Hepatocyte (in vitro differentiated cells): ENCODE measurements at regions not wholly inside any gene's neighbourhood (a gene's known extent, or its start where the extent isn't known, plus 50 kb on each side); places are given as distances from the start of the nearest gene placed in this dataset.

Source experiments
- DNase-seq: peaks from one replicate; pipeline ENCODE4 v3.0.0-alpha.2; 2016; ENCODE audit warnings: low spot score
- H2AFZ ChIP-seq: fragments of 200-600 bp; sonication (generic); 2 replicates; pipeline ENCODE4 v1.6.0; 2016; ENCODE audit warnings: antibody characterized with exemption, mild to moderate bottlenecking
- H3K27ac ChIP-seq: fragments of 200-600 bp; sonication (generic); 2 replicates; pipeline ENCODE4 v1.5.1; 2016; ENCODE audit warnings: mild to moderate bottlenecking
- H3K27me3 ChIP-seq: fragments of 200-600 bp; sonication (generic); 2 replicates; pipeline ENCODE4 v1.6.1; 2016
- H3K36me3 ChIP-seq: fragments of 200-600 bp; sonication (generic); replicated peaks from 2 replicates; pipeline ENCODE4 v1.5.1; 2016; ENCODE audit warnings: low read depth; ENCODE audit not compliant: insufficient read depth
- H3K4me1 ChIP-seq: fragments of 200-600 bp; sonication (generic); 2 replicates; pipeline ENCODE4 v1.5.1; 2016; ENCODE audit warnings: mild to moderate bottlenecking, moderate library complexity; ENCODE audit not compliant: insufficient read depth
- H3K4me2 ChIP-seq: fragments of 200-600 bp; sonication (generic); 2 replicates; pipeline ENCODE4 v1.6.0; 2016
- H3K4me3 ChIP-seq: fragments of 200-600 bp; sonication (generic); 2 replicates; pipeline ENCODE4 v1.5.1; 2016; ENCODE audit warnings: mild to moderate bottlenecking
- H3K79me2 ChIP-seq: fragments of 200-600 bp; sonication (generic); 2 replicates; pipeline ENCODE4 v1.6.0; 2017; ENCODE audit warnings: mild to moderate bottlenecking
- H3K9me2 ChIP-seq: fragments of 200-600 bp; sonication (generic); replicated peaks from 2 replicates; pipeline ENCODE4 v1.6.0; 2017; ENCODE audit warnings: mild to moderate bottlenecking; ENCODE audit not compliant: insufficient read depth
- H3K9me3 ChIP-seq: fragments of 200-600 bp; sonication (generic); 2 replicates; pipeline ENCODE4 v1.5.1; 2016; ENCODE audit warnings: low read depth, mild to moderate bottlenecking
- H4K20me1 ChIP-seq: fragments of 200-600 bp; sonication (generic); 2 replicates; pipeline ENCODE4 v1.6.0; 2016; ENCODE audit warnings: mild to moderate bottlenecking; ENCODE audit not compliant: insufficient read depth, poor library complexity, severe bottlenecking
- EZH2 ChIP-seq: fragments of 200-600 bp; sonication (generic); IDR thresholded peaks from 2 replicates; pipeline ENCODE4 v1.6.1; 2016; ENCODE audit warnings: antibody characterized with exemption, mild to moderate bottlenecking, borderline replicate concordance
- EZH2phosphoT487 ChIP-seq: fragments of 200-600 bp; sonication (generic); IDR thresholded peaks from one replicate; pipeline ENCODE4 v1.6.1; 2018; ENCODE audit warnings: antibody characterized with exemption, mild to moderate bottlenecking, low read depth, moderate library complexity; ENCODE audit not compliant: unreplicated experiment, severe bottlenecking
- WGBS: methylation state at CpG from one replicate; pipeline ENCODE4 v1.1.6; 2016; ENCODE audit warnings: low lambda C conversion rate; ENCODE audit errors: missing lambda C conversion rate; 5-methylcytosine and 5-hydroxymethylcytosine counted together
- TF ChIP-seq, protein P1 (sequence below): fragments of 200-600 bp; sonication (generic); IDR thresholded peaks from 2 replicates; pipeline ENCODE4 v1.5.1; 2016; ENCODE audit warnings: antibody characterized with exemption, mild to moderate bottlenecking; ENCODE audit not compliant: poor library complexity

DNA sequence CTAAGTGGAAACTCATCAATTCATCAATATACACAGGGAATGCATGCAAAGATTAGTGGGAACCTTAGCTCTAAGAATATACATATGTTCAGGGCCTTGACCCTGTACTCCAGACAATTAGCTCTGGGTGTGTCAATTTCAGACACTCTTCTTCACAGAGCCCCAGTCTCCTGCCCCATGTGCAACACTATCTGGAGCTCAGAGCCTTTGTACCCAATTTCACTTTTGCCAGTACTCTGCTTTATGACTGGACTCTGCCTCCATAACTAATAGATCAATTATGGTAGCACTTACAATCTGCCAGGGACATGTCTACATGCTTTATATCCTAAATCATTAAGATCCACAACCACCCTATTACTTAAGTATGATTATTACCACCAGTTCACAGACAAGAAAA is 152.5 kb upstream of the PLEKHG7 start:
- no peaks in the 10 kb centered on the region for H3K9me3 ChIP-seq
- no peaks in the 10 kb centered on the region for H3K27me3 ChIP-seq
- H3K36me3 ChIP-seq: no peaks in the 10 kb centered on the region
- H3K27ac ChIP-seq: peak overlapping the region; percentile 76
- TF ChIP-seq, protein P1, sequence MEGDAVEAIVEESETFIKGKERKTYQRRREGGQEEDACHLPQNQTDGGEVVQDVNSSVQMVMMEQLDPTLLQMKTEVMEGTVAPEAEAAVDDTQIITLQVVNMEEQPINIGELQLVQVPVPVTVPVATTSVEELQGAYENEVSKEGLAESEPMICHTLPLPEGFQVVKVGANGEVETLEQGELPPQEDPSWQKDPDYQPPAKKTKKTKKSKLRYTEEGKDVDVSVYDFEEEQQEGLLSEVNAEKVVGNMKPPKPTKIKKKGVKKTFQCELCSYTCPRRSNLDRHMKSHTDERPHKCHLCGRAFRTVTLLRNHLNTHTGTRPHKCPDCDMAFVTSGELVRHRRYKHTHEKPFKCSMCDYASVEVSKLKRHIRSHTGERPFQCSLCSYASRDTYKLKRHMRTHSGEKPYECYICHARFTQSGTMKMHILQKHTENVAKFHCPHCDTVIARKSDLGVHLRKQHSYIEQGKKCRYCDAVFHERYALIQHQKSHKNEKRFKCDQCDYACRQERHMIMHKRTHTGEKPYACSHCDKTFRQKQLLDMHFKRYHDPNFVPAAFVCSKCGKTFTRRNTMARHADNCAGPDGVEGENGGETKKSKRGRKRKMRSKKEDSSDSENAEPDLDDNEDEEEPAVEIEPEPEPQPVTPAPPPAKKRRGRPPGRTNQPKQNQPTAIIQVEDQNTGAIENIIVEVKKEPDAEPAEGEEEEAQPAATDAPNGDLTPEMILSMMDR: no peak
- no peak for TF ChIP-seq EZH2phosphoT487
- TF ChIP-seq EZH2: no peak
- no peaks in the 10 kb centered on the region for H4K20me1 ChIP-seq
- H3K79me2 ChIP-seq: no peaks in the 10 kb centered on the region
- H3K4me2 ChIP-seq: no peak overlapping the region
- peak overlapping the region; percentile 20 for H2AFZ ChIP-seq
- H3K4me1 ChIP-seq: peaks cover 38% of the 10 kb centered on the region
- no peak for DNase-seq
- H3K4me3 ChIP-seq: no peak overlapping the region
- H3K9me2 ChIP-seq: no peaks in the 10 kb centered on the region

DNA sequence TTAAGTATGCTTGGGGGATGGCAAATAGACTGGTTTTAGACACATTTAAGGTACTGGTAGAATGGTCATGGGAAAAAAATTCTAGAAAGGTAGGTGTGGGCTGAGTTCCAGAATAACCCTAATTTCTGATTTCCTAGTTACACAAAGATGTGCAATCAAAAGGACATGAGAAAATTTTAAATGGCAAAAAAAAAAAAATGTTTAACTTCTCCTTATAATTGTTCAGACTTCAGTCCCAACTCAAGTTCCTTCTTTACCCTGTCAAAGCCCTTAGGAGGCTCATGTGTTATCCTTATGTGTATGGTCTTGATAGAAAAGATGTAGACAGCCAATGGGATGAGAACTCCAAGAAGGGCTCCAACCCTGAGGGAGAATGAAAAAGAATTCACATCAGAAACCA is 153.3 kb upstream of the PLEKHG7 start:
- H3K79me2 ChIP-seq: no peaks in the 10 kb centered on the region
- no peaks in the 10 kb centered on the region for H3K36me3 ChIP-seq
- H3K9me3 ChIP-seq: no peaks in the 10 kb centered on the region
- no peak overlapping the region for H3K4me2 ChIP-seq
- H3K4me1 ChIP-seq: peaks cover 43% of the 10 kb centered on the region
- no peaks in the 10 kb centered on the region for H3K9me2 ChIP-seq
- no peak for TF ChIP-seq EZH2
- TF ChIP-seq, protein P1: no peak
- no peak for TF ChIP-seq EZH2phosphoT487
- H3K4me3 ChIP-seq: no peak overlapping the region
- H3K27me3 ChIP-seq: no peaks in the 10 kb centered on the region
- no peak for DNase-seq
- no peak overlapping the region for H2AFZ ChIP-seq
- H3K27ac ChIP-seq: no peak overlapping the region
- no peaks in the 10 kb centered on the region for H4K20me1 ChIP-seq

DNA sequence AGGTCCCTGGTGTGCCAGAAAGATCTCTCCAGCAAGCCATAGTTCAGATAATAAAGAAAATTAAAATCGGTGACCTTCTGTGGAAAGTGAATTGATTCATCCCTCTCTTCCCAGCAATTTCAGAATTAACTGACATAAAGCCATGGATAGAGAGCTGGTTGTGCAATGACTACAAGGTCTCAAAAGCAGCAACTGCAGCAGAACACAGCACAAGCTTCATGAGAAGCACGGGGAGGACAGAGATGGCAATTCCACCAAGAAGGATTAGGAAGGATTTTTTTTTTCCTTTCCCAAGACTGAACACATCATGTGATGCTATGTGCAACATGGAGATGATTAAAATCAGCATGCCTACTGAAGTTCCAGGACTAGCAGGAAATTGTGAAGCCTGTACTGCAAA is 154.9 kb upstream of the PLEKHG7 start:
- H2AFZ ChIP-seq: no peak overlapping the region
- H3K9me2 ChIP-seq: no peaks in the 10 kb centered on the region
- 70% methylated on average over 2 of the region's 2 CpGs for WGBS
- peak overlapping the region; percentile 87 for H3K27ac ChIP-seq
- H3K4me3 ChIP-seq: no peak overlapping the region
- peaks cover 44% of the 10 kb centered on the region for H3K4me1 ChIP-seq
- no peaks in the 10 kb centered on the region for H3K79me2 ChIP-seq
- H3K9me3 ChIP-seq: no peaks in the 10 kb centered on the region
- no peak for TF ChIP-seq EZH2phosphoT487
- TF ChIP-seq, protein P1: no peak
- TF ChIP-seq EZH2: no peak
- H3K4me2 ChIP-seq: no peak overlapping the region
- DNase-seq: peak; percentile 26
- H4K20me1 ChIP-seq: no peaks in the 10 kb centered on the region
- no peaks in the 10 kb centered on the region for H3K27me3 ChIP-seq
- no peaks in the 10 kb centered on the region for H3K36me3 ChIP-seq

DNA sequence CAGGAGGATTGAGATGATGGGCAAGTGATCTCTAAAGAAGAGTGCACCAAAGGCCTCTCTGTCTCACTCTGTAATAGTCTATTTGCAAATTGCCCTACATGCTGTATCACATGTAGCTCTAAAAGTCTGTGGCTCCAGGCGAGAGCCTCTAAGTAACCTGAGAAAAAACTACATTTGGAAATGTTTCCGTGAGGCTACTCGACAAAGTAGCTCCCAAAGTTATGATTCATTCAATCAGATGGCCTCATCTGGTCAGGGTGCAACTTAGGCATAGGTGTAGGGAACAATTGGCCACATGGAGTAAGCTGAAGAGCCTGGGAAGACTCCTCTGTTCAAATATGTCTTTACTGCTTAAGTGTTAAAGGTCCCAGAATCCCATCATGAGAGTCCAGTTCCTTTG is 155.4 kb upstream of the PLEKHG7 start:
- no peaks in the 10 kb centered on the region for H3K79me2 ChIP-seq
- no peak for DNase-seq
- H4K20me1 ChIP-seq: no peaks in the 10 kb centered on the region
- H3K4me2 ChIP-seq: peak overlapping the region; percentile 9
- TF ChIP-seq EZH2 (no peak), EZH2phosphoT487 (no peak)
- TF ChIP-seq, protein P1: no peak
- 81% methylated on average over 3 of the region's 3 CpGs for WGBS
- peak overlapping the region; percentile 87 for H3K27ac ChIP-seq
- H3K9me3 ChIP-seq: no peaks in the 10 kb centered on the region
- H3K4me1 ChIP-seq: peaks cover 39% of the 10 kb centered on the region
- no peaks in the 10 kb centered on the region for H3K27me3 ChIP-seq
- no peaks in the 10 kb centered on the region for H3K36me3 ChIP-seq
- H2AFZ ChIP-seq: no peak overlapping the region
- no peak overlapping the region for H3K4me3 ChIP-seq
- no peaks in the 10 kb centered on the region for H3K9me2 ChIP-seq
